ENCODE measurements at regions not wholly inside any gene's neighbourhood (a gene's known extent, or its start where the extent isn't known, plus 50 kb on each side); places are given as distances from the start of the nearest gene placed in this dataset.
A peak's percentile ranks its signal among the peaks of the same experiment; 100 is the strongest.
"Not testable (repeated sequence)": the region's sequence is repeated elsewhere in the genome, so short reads cannot be mapped to it uniquely, and the experiment has no call there.

GRCh38 chrX:4670606-4671005 lies 957.2 kb upstream of the PRKX start:
- no peak for DNase-seq

- no peak for DNase-seq
Observed at GRCh38 chrX:4668802-4669536, 955.5 kb upstream of the PRKX start.

- no peak for DNase-seq
Observed at GRCh38 chrX:4663085-4663484, 949.6 kb upstream of the PRKX start.

- DNase-seq = no peak
Observed at GRCh38 chrX:4661771-4662170, 948.3 kb upstream of the PRKX start.

DNA sequence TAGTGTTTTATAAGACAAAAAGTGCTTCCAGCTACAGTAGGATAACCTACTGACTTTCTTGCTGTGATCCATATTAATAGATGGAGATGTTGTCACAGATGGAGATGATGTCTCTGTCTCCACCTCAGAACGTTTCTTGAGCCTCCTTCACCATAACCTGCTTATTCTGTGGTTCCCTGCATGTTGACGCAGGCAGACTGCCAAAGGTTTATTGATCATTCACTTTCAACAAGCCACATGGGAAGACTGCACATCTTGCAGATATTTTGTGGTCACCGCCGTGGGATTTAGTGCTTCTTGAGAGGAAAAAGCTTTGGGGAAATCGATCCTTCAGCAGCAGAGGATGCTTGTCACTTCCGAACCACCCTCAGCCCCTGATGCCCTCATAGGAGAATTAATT lies 943.0 kb upstream of the PRKX start:
- no peak for DNase-seq

DNA sequence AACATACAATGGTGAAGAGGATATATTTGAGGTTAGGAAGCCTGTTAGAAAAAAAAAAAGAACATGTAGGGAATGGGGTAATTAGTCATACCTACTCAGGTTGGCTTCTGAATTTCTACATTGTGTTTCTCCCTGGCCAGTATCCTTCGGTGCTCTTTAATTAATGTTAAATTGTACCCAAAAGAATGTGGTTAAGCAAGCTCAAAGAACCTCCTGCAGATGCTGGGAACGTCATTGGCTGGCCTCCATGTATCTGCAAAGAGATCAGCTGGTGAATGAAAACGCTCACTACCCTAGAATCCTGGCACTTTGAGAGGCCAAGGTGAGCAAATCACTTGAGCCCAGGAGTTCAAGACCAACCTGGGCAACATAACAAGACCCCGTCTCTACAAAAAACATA lies 942.3 kb upstream of the PRKX start:
- no peak for DNase-seq

DNA sequence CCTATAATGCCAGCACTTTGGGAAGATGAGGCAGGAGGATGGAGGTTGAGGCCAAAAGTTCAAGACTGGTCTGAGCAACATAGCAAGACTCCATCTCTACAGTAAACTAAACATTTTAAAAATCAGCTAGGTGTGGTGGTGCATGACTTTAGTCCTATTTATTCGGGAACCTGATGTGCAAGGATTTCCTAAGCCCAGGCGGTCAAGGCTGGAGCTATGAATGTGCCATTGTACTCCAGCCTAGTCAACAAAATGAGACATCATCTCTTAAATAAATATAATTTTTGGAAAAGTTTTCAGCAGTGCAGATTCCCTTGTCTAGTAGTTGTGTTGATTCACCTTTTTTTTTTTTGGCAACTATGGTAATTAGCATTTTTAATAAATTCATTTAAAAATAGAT lies 928.7 kb upstream of the PRKX start:
- no peak for DNase-seq

DNA sequence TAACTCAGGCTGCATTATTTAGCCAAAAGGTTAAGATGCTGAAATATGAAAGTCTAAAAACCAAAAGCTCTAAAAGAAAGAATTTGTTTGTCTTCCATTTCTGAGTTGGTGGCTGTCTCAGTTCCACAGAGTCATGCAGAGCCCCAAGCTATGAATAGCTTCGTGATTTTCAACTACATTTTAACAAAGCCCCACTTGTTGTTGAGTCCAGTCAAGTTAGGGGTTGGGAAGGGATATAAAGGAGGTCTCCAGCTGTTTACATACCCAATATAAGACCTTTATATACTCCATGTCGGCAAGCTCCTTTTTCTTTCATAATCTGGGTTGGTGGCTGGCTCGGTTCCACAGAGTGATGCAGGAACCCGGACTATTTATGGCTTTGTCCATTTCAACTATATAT lies 924.6 kb upstream of the PRKX start:
- DNase-seq = no peak

DNA sequence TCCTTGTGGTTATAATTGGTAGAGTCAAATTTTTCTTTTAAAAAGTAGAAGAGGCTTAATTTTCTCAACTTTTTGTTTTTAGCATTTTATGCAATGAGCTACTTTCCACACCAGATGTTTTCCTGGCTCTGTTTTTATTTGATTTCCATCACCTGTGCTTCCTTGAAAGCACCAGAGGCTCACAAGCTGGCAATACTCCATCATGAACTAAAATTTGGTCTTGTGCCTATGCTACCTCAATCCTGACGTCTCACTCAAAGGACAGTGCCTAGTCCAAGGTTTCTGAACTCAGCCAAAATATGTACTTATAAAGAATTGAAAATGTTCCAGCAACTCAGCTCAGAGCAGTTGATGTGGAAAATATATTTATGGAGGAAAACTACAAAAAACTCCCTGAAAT lies 914.0 kb upstream of the PRKX start:
- DNase-seq = no peak

GRCh38 chrX:4622486-4623167 lies 909.2 kb upstream of the PRKX start:
- DNase-seq = no peak

DNA sequence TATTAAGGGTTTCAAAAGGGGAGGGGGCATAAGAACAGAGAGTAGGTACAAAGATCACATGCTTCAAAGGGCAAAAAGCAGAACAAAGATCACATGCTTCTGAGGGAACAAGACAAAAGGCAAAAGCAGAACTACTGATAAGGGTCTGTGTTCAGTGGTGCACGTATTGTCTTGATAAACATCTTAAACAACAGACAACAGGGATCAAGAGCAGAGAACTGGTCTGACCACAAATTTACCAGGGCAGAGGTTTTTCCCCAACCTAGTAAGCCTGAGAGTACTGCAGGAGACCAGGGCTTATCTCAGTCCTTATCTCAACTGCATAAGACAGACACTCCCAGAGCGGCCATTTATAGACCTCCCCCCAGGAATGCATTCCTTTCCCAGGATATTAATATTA lies 900.2 kb upstream of the PRKX start:
- not testable (repeated sequence) for DNase-seq

- no peak for DNase-seq
Observed at GRCh38 chrX:4588893-4589292, 875.4 kb upstream of the PRKX start.

DNA sequence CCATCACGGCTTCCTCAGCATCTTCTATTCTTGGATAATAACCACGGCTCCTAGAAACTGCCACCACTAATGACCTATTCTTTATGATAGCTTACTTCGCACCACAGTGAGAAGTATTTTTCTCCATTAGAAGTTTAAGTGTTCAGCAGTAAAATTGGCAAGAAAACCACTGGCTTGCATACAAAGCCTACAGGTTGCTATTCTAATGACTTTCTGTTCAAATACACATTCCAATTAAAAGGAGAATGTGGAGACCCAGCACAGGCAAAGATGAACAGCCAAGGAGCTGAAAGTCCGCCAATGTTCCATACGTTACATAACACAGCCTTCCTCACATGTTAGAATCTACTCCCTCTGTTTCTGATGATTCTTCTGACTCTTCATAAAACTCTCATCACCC lies 875.0 kb upstream of the PRKX start:
- no peak for DNase-seq

GRCh38 chrX:4588056-4588455 lies 874.6 kb upstream of the PRKX start:
- DNase-seq = no peak

DNA sequence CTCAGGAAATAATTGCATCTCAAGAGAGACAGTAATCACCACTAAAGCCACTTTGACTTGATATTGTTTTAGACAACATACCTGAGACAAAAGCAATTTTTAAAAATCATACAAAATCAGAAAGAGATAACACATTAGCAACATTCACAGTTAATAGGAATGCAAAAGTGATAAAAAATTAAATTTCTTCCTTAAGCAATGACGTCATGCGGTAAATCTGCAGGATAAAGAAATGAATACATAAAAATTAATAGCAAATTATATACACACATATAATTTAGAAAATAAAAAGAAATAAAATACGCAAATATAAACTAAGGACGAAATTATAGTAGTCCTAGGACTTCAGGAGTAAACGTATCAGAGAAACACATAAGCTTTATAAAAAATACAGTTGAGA lies 866.5 kb upstream of the PRKX start:
- no peak for DNase-seq

GRCh38 chrX:4579480-4579879 lies 866.0 kb upstream of the PRKX start:
- no peak for DNase-seq

DNA sequence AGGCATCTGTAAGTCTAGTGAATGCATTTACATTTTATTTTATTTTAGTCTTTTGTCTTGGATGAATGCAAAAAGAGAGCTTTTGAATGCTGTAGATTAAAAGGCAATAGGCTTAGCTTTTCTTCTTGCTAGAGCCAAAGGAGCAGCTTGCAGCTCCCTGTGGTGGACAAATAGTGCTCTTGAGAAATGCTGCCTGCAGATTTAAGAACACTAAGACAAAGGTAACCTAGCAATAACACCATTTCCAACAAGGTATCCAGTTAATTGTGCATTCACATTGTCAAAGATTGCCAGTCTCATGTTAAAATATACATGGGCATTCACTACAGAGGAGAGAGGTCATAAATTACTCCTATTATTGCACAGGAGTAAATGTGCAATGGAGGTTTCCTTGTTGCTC lies 859.2 kb upstream of the PRKX start:
- no peak for DNase-seq

GRCh38 chrX:4570151-4570550 lies 856.7 kb upstream of the PRKX start:
- peak; percentile 12 for DNase-seq

- no peak for DNase-seq
Observed at GRCh38 chrX:4560192-4560591, 846.7 kb upstream of the PRKX start.

DNA sequence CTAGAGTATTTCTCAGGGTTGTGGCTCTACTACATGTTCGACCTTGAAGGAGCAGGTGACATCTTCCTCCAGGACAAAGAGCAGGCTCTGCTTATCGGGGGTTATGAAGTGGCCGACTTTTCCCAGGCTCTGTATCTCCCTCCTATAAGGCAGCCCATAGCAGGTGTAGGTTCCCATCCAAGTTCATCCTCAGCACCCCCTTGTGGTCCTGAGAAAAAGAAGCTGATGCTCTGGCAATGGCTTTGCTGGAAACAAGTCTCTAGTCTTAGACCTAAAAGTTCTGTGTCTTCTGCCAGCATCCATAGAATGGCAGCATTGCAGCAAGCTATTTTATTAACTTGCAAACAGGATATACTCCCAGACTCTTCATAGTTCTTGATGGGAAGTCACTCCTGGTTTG lies 836.6 kb upstream of the PRKX start:
- DNase-seq = no peak

DNA sequence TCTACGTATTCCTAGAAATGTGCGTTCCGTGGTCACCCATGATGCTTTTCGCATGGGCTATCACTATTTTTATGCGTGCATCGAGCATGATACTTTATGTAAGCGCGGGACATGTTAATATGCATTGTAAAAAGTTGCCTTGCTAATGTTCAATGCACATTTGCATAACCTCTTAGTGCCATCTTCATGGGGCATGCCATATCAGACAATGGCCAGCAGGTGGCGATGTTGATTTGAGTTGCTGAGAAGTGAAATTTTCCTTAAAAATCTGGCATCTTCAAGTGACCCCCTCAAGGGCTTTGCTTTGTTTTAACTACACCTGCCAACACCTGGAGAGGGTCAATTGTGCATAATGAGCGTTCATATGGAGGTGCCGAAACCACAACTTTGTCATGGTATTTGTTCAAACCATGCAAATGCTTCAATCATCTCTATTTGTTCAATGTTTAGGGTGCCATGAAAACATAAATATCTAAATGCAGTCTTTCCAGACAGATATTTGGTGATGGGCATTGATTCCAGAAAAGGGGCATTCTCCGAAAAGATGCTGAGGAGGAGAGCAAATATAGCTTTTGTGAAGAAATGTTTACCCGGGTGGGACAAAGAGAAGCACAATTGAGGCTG lies 833.9 kb upstream of the PRKX start:
- DNase-seq = peak; percentile 14

DNA sequence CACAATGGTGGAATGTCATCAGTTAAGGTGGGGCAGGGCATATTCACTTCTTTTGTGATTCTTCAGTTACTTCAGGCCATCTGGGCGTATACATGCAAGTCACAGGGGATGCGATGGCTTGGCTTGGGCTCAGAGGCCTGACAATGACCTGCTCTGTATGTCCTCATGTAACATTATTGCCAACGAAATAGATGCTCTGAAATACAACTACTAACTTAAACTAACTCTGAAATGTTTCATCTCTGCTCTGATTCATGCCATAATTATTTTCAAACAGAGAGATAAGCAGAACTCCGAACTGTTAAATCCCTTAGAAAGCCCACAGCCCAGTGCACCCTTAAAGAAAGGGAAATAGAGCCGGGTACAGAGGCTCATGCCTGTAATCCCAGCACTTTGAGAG lies 832.7 kb upstream of the PRKX start:
- not testable (repeated sequence) for DNase-seq

DNA sequence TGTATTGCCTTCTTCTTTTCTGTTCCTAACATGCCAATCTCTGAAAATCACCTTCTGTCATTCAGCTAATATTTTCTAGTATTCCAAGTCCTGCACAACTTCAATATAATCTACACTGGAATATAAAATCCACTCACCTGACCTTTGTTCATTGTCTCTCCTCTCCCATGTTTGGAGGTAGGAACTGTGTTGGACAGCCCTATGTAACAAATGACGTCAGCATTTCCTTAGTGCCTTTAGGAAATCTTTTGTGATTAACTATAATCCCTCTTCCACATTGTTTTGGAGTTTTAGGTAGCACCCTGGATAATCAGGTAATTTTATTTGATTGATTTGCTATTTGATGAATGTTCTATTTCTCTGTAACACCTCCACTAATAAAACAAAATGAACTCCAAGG lies 814.8 kb upstream of the PRKX start:
- DNase-seq = no peak

- no peak for DNase-seq
Observed at GRCh38 chrX:4485912-4486311, 772.5 kb upstream of the PRKX start.
